Thyroid gland (tissue), 4 donors: ENCODE measurements at regions not wholly inside any gene's neighbourhood (a gene's known extent, or its start where the extent isn't known, plus 50 kb on each side); places are given as distances from the start of the nearest gene placed in this dataset.
"Not testable (repeated sequence)": the region's sequence is repeated elsewhere in the genome, so short reads cannot be mapped to it uniquely, and the experiment has no call there.

Source experiments
- POLR2A ChIP-seq, 2 donors: fragments of 450-650 bp; IDR thresholded peaks; one replicate each; pipeline ENCODE4 v1.6.1; 2017; ENCODE audit warnings: antibody characterized with exemption in 2 of 2, mild to moderate bottlenecking in 2 of 2, moderate library complexity in 1 of 2
- TF ChIP-seq, protein P1 (sequence below), 6 experiments: fragments of 200-600 bp in 3 of 6; fragments of 450-650 bp in 3 of 6; sonication (generic) in 3 of 6; IDR thresholded peaks; one replicate each; pipeline ENCODE4 v1.5.1; 2016 to 2019; ENCODE audit warnings: antibody characterized with exemption in 6 of 6, mild to moderate bottlenecking in 2 of 6, inconsistent platforms in 1 of 6, moderate library complexity in 1 of 6

DNA sequence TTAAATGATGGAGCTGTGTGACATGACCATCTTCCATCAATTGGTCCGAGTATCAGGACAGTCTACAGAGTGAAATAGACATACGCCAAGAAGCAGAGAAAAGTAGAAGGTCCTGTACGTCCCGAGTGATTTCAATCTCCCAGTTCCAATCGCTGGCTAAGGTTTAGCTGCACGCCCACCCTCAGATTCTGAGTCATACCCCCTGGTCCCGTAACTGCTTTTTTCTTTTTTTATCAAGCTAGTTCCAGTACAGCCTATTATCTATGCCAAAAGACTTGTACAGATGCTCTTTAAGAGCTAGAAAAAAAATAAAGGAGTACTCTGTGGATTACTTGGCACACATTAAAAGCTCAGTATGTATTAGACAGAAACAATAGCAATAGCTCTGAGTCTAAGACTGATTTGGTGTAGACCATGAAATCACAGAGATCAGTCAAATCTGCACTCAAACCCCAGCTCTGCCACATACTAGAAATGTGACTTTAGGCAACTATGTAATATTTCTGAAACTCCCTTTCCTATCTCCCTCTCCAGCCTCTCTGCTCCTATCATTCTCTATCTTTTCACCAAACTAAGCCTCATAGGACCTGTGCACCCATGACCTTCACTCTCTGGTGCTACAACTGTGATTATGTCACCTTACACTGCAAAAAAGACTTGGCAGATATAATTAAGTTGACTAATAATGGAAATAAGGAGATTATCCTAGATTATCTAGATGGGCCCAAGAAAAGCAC, 63.0 kb upstream of the SRRM3 start:
- TF ChIP-seq, protein P1, sequence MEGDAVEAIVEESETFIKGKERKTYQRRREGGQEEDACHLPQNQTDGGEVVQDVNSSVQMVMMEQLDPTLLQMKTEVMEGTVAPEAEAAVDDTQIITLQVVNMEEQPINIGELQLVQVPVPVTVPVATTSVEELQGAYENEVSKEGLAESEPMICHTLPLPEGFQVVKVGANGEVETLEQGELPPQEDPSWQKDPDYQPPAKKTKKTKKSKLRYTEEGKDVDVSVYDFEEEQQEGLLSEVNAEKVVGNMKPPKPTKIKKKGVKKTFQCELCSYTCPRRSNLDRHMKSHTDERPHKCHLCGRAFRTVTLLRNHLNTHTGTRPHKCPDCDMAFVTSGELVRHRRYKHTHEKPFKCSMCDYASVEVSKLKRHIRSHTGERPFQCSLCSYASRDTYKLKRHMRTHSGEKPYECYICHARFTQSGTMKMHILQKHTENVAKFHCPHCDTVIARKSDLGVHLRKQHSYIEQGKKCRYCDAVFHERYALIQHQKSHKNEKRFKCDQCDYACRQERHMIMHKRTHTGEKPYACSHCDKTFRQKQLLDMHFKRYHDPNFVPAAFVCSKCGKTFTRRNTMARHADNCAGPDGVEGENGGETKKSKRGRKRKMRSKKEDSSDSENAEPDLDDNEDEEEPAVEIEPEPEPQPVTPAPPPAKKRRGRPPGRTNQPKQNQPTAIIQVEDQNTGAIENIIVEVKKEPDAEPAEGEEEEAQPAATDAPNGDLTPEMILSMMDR (IDR thresholded peaks at IDR 0.05), result not testable (repeated sequence)
- TF ChIP-seq POLR2A (IDR thresholded peaks at IDR 0.05), result not testable (repeated sequence)
